Epithelial cell of proximal tubule (primary cell): ENCODE measurements at regions not wholly inside any gene's neighbourhood (a gene's known extent, or its start where the extent isn't known, plus 50 kb on each side); places are given as distances from the start of the nearest gene placed in this dataset.

Source experiments
- DNase-seq: peaks from one replicate; pipeline ENCODE4 v3.0.0-alpha.2; 2011; ENCODE audit warnings: low read depth
- H3K4me3 ChIP-seq: 2 replicates; pipeline ENCODE4 v1.5.1; 2011; ENCODE audit warnings: low read depth, mild to moderate bottlenecking, low read length
- TF ChIP-seq, protein P1 (sequence below): conservative IDR thresholded peaks from 2 replicates; pipeline ENCODE4 v1.5.1; 2012; ENCODE audit warnings: low read depth, mild to moderate bottlenecking, low read length

DNA sequence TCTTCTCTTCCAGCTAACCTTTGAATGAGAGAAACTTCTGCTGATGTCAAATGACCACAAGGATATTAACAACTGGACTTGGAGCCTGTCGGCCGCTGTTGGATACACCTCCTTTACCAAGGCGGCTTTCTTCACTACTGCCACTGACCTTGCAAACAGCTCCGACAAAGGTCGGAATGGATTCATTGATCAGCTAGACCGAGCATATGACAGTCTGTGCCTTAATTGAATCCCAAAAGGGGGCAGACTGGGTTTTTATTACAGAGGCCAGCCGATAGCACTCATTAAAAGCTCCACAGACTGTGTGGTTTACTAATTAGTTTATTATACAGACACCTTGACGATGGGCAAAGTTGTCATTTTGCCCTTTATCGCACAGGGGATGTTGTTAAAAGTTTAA, 394.5 kb downstream of the RERGL start:
- DNase-seq, result no peak
- TF ChIP-seq, protein P1, sequence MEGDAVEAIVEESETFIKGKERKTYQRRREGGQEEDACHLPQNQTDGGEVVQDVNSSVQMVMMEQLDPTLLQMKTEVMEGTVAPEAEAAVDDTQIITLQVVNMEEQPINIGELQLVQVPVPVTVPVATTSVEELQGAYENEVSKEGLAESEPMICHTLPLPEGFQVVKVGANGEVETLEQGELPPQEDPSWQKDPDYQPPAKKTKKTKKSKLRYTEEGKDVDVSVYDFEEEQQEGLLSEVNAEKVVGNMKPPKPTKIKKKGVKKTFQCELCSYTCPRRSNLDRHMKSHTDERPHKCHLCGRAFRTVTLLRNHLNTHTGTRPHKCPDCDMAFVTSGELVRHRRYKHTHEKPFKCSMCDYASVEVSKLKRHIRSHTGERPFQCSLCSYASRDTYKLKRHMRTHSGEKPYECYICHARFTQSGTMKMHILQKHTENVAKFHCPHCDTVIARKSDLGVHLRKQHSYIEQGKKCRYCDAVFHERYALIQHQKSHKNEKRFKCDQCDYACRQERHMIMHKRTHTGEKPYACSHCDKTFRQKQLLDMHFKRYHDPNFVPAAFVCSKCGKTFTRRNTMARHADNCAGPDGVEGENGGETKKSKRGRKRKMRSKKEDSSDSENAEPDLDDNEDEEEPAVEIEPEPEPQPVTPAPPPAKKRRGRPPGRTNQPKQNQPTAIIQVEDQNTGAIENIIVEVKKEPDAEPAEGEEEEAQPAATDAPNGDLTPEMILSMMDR, result no peak
- no peak overlapping the region for H3K4me3 ChIP-seq

DNA sequence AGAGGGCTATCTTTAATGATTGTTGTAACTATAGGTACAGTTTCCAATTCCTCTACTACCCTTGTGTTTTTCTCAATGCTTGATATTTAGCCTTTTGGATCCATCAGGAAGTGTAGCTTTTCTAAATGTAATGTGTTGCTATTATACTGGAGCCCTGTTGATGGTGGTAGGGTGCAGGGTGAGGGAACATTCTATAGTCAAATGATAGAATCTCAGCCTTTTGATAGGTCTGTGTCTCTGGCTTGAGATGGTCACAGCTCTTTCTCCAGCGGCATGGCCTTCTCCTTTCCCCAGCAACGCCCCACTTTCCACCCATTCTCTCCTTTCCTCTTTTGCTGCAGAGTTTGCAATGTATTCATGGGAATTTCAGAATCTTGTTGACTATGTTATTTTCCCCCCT, 398.6 kb downstream of the RERGL start:
- DNase-seq, result no peak
- H3K4me3 ChIP-seq, result no peak overlapping the region
- TF ChIP-seq, protein P1, result no peak

DNA sequence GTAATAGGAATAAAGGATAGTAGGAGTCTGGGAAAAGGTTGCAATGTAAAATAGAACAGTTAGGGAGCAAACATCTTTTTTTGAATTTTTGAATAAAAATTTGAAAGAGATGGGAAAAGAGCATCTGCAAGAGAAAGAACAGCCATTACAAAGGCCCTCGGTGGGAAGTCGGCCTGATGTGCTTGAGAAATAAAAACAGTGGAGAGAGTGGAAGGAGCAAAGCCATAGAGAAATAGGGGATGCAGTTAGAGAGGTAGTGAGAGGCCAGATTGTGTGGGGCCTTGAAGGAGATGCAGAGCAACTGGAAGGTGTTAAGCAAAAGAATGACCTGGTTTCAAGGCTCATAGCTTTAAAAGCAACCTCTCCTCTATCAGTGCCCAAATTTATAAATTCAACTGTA, 409.8 kb downstream of the RERGL start:
- no peak for DNase-seq
- TF ChIP-seq, protein P1, result no peak
- H3K4me3 ChIP-seq, result no peak overlapping the region

DNA sequence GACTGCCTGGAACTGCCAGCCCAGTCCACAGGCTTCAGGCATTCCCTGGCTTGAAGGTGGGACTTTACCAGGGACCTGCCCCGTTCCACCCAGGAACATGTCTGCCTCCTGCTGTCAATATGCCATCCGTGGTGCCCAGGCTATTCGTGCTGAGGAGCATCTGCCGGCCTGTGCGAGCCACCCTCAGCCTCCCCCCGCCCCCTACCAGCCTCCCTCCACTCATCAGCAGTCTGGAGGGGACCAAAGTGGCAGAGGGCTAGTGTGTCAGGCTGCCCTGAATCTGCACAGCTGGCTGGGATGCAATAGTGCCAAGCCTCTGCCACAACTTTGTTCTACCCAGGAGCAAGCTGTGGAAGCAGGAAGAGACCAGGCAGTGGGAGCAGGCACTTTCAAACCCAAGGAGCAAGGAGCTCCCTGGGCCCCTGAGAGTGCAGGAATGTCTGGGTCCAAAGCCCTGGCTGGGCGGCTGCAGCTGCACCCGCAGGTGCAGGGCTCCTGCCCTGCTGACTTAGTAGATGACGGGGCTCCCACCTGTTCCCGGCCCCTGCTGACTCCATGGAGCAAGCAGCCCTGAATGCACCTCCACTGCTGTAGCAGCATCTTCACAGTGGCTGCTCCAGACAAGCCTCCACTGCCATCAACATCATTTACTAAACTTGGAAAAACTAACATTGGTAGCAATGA, 423.2 kb downstream of the RERGL start:
- H3K4me3 ChIP-seq, result no peak overlapping the region
- TF ChIP-seq, protein P1, result no peak
- no peak for DNase-seq

DNA sequence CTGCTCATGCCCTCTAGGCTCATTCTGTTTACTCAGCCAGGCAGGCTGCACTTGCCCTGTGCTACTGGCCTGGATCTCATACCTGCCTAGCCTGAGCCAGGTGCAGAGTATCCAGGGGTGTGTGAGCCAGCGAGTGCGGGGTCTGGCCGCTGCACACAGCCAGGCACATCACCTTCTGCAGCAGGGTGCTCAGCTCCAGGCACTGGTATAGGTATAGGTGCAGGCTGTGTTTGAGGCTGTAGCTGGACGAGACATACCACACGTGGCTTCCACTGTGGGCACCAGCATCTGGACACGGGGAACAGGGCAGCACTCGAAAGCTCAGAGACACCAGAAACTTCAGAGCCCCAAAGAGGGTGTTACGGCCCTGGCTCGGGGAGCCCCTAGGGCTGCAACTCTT, 424.2 kb downstream of the RERGL start:
- no peak for DNase-seq
- no peak overlapping the region for H3K4me3 ChIP-seq
- TF ChIP-seq, protein P1, result no peak

DNA sequence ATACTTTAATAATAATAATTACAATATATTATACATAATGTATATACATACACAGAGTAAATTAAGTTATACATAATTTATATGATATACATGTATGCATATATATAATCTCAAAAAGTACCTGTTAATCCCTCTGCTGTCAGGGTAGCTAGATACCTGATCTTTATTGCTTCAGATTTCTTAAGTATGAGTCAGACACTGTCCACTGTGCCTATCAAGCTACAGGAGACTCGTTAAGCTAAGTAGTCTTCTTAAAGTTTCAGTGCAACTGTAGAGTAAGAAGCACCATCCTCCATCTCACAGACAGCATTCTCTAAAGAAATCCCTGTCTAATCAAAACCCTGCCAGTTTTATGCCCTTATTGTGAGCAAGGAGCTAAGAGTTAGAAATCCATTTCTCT, 428.7 kb downstream of the RERGL start:
- TF ChIP-seq, protein P1, result no peak
- DNase-seq, result no peak
- no peak overlapping the region for H3K4me3 ChIP-seq

DNA sequence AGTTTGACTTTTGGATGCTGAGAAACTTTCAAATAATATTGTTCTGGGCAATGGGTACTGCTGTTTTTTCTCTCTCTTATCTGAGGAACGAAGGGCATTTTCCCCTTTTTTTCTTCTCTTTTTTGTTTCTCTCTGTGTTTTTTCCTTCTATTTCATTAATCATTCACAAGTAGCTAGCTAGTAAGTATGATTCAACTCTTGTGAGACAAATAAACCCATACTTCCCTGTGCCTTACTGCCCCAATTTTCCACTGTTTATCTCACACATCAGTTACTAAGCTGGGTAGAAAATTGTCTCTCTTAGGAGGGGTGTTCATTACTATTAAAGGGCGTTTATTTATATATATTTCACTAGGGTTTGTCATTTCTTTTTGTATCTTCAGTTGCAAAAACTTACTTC, 437.6 kb downstream of the RERGL start:
- H3K4me3 ChIP-seq, result no peak overlapping the region
- TF ChIP-seq, protein P1, result no peak
- peak; percentile 15 for DNase-seq
